T-helper 2 cell treated with Interferon-gamma antibody and Interleukin-4, amounts not matched to agents 5 μg/mL and 100 μg/mL, for 36 hours (primary cell): ENCODE measurements at regions not wholly inside any gene's neighbourhood (a gene's known extent, or its start where the extent isn't known, plus 50 kb on each side); places are given as distances from the start of the nearest gene placed in this dataset.
"Not testable (repeated sequence)": the region's sequence is repeated elsewhere in the genome, so short reads cannot be mapped to it uniquely, and the experiment has no call there.

Experiments used
- DNase-seq: peaks from one replicate; pipeline ENCODE4 v3.0.0; 2021; ENCODE audit warnings: low spot score
- H3K27ac Mint-ChIP-seq: one replicate; pipeline ENCODE4 v1.8.0; 2021; ENCODE audit warnings: mild to moderate bottlenecking, mixed read lengths
- H3K27me3 Mint-ChIP-seq: one replicate; pipeline ENCODE4 v1.8.0; 2021; ENCODE audit warnings: low read depth, mixed read lengths
- H3K36me3 Mint-ChIP-seq: one replicate; pipeline ENCODE4 v1.8.0; 2021; ENCODE audit warnings: low read depth, mixed read lengths
- H3K4me1 Mint-ChIP-seq: one replicate; pipeline ENCODE4 v1.8.0; 2021; ENCODE audit warnings: low read depth, mixed read lengths
- H3K4me3 Mint-ChIP-seq: one replicate; pipeline ENCODE4 v1.8.0; 2022; ENCODE audit warnings: mild to moderate bottlenecking, moderate library complexity, mixed read lengths
- H3K9me3 Mint-ChIP-seq: one replicate; pipeline ENCODE4 v1.8.0; 2021; ENCODE audit warnings: mixed read lengths

DNA sequence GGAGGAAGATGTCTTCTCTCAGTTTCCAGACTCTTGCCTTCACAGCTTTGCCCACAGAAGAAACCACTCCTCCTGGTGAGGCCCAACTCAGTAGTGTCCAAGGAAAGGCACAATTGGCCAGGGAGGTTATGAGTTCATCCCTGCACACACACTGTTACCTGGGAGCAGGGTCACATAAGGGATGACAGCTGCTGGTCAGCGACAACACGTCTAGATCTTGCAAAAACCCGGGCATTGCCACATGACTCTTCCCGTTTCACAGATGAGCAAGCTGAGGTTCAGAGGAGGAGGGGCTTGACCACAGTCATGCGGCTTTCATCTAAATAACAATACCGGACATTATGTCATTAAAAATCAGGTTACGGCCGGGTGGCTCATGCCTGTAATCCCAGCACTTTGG, 186.0 kb downstream of the COPRS start:
- no peak for DNase-seq
- H3K27me3 Mint-ChIP-seq, result peaks cover 7% of the 10 kb centered on the region
- no peak overlapping the region for H3K4me3 Mint-ChIP-seq
- H3K4me1 Mint-ChIP-seq, result no peaks in the 10 kb centered on the region
- H3K9me3 Mint-ChIP-seq, result peaks cover 3% of the 10 kb centered on the region
- H3K27ac Mint-ChIP-seq, result no peak overlapping the region
- H3K36me3 Mint-ChIP-seq, result no peaks in the 10 kb centered on the region

GRCh38 chr17:31672161-31672819, 186.8 kb downstream of the COPRS start:
- H3K9me3 Mint-ChIP-seq, result peaks cover 3% of the 10 kb centered on the region
- no peak overlapping the region for H3K4me3 Mint-ChIP-seq

GRCh38 chr17:31663576-31663975, 195.5 kb downstream of the COPRS start:
- peaks cover 2% of the 10 kb centered on the region for H3K27me3 Mint-ChIP-seq

More at GRCh38 chr17:31672161-31672819, 186.8 kb downstream of the COPRS start:
- Mint-ChIP-seq H3K27ac (no peak overlapping the region), H3K4me1 (no peaks in the 10 kb centered on the region), H3K36me3 (no peaks in the 10 kb centered on the region), H3K27me3 (peaks cover 7% of the 10 kb centered on the region)
- no peak for DNase-seq

DNA sequence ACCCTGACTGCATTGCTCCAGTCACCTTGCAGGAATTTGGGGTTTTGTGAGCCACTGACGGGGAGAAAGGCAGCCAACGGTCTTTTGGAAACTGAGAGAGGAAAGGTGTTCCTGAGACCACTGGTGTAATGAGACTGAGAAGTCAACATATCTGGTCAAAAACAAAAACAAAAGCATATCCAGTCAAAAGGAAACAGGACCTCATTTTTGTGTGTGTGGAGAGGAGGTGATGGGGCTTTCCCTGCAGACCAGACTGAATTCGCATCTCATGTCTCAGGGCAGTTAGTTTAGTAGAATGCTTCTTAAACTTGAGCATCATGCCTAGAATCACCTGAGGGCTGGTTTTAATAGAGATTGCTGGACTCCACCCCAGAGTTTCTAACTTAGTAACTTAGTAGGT, 198.4 kb downstream of the COPRS start:
- Mint-ChIP-seq H3K9me3 (peaks cover 17% of the 10 kb centered on the region), H3K27ac (no peak overlapping the region), H3K4me3 (no peak overlapping the region), H3K4me1 (no peaks in the 10 kb centered on the region), H3K36me3 (no peaks in the 10 kb centered on the region), H3K27me3 (peaks cover 5% of the 10 kb centered on the region)
- DNase-seq, result no peak

More at GRCh38 chr17:31663576-31663975, 195.5 kb downstream of the COPRS start:
- Mint-ChIP-seq H3K36me3 (no peaks in the 10 kb centered on the region), H3K4me1 (no peaks in the 10 kb centered on the region), H3K27ac (no peak overlapping the region), H3K9me3 (peaks cover 17% of the 10 kb centered on the region), H3K4me3 (no peak overlapping the region)
- no peak for DNase-seq

- Mint-ChIP-seq H3K4me1 (no peaks in the 10 kb centered on the region), H3K27ac (no peak overlapping the region), H3K36me3 (no peaks in the 10 kb centered on the region), H3K27me3 (peaks cover 5% of the 10 kb centered on the region), H3K9me3 (peaks cover 4% of the 10 kb centered on the region), H3K4me3 (no peak overlapping the region)
- DNase-seq, result no peak
These were observed 201.2 kb downstream of the COPRS start for GRCh38 chr17:31657876-31658275.

- no peak for DNase-seq
- Mint-ChIP-seq H3K4me1 (no peaks in the 10 kb centered on the region), H3K27ac (no peak overlapping the region), H3K27me3 (peaks cover 5% of the 10 kb centered on the region), H3K36me3 (no peaks in the 10 kb centered on the region), H3K9me3 (no peaks in the 10 kb centered on the region), H3K4me3 (no peak overlapping the region)
These were observed 204.1 kb downstream of the COPRS start for GRCh38 chr17:31654936-31655335.

- peaks cover 3% of the 10 kb centered on the region for H3K27me3 Mint-ChIP-seq
- no peak overlapping the region for H3K27ac Mint-ChIP-seq
- H3K4me3 Mint-ChIP-seq, result no peak overlapping the region
- DNase-seq, result no peak
- no peaks in the 10 kb centered on the region for H3K9me3 Mint-ChIP-seq
- no peaks in the 10 kb centered on the region for H3K4me1 Mint-ChIP-seq
- H3K36me3 Mint-ChIP-seq, result no peaks in the 10 kb centered on the region
These were observed 205.4 kb downstream of the COPRS start for GRCh38 chr17:31653691-31654090.

DNA sequence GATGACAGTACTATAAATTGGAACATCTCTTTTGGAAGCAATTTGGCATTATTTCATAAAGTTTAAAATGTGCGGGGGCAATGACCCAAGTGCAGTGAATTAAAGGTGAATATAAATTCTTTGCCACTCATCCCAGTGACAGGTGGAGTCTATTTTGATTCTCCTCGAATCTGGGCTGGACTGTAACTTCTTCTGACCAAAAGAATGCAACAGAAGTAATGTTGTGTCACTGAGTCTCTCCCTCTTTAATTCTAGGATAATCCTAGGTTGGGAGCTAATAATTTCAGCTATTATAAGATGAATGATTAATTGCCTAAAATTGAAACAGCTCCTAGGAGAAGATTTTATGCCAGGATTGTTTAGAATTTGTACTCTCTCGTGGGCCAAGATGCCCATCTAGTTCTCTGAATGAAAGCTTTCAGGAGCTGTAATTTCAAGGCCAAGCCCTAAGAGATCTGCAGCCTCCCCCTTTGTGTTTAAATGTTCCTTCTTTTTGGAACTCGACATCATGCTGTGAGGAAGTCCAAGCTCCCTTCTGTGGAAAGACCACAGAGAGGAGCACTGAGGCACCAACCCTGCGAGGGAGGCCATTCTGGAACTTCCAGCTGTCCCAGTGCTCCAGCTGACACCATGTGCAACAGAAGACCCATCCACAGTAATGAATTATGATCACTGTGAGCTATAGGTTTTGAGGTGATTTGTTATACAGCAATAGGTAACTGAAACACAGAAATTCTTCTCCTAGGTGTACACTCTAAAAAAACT, 208.1 kb downstream of the COPRS start:
- no peaks in the 10 kb centered on the region for H3K36me3 Mint-ChIP-seq
- H3K27ac Mint-ChIP-seq, result no peak overlapping the region
- DNase-seq, result no peak
- no peak overlapping the region for H3K4me3 Mint-ChIP-seq
- H3K9me3 Mint-ChIP-seq, result no peaks in the 10 kb centered on the region
- no peaks in the 10 kb centered on the region for H3K27me3 Mint-ChIP-seq
- no peaks in the 10 kb centered on the region for H3K4me1 Mint-ChIP-seq

DNA sequence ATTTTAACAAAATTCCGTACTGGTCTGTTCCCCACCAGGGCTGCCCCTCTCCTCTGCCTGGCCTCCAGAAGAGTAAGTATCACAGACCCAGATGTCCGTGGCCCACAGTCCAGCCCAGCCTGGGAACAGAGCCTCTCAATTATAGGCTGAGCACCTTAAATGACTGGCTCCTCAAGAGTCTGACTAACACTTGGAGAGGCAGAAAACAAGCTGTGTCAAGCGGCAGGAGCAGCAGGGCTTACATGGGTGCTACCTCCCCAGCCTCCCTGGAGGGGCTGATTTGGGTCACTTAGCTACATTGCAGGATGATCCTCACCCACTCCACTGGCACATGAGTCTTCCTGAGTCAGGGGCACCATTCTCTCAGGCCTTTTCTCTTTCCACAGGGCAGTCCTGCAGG, 209.7 kb downstream of the COPRS start:
- no peak overlapping the region for H3K4me3 Mint-ChIP-seq
- no peak for DNase-seq
- no peaks in the 10 kb centered on the region for H3K27me3 Mint-ChIP-seq
- no peak overlapping the region for H3K27ac Mint-ChIP-seq
- no peaks in the 10 kb centered on the region for H3K4me1 Mint-ChIP-seq
- no peaks in the 10 kb centered on the region for H3K36me3 Mint-ChIP-seq
- peaks cover 5% of the 10 kb centered on the region for H3K9me3 Mint-ChIP-seq

DNA sequence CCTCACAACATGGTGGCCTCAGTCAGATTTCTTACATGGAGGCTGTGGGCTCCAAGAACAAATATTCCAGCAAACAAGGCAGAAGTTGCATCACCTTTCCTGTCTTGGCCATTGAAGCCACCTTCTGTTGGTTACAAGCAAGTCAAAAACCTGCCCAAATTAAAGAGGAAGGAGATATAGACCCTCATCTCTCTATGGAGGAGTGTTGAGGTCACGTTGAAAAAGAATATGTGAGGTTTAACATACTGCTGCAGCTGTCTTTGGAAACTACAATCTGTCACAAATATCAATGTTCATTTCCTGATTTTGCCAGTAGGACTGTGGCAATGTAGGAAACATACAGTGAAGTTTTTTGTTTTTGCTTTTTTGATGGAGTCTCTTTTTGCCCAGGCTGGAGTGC, 211.4 kb downstream of the COPRS start:
- DNase-seq, result no peak
- Mint-ChIP-seq H3K27ac (no peak overlapping the region), H3K4me1 (no peaks in the 10 kb centered on the region), H3K9me3 (peaks cover 10% of the 10 kb centered on the region), H3K4me3 (no peak overlapping the region), H3K27me3 (no peaks in the 10 kb centered on the region), H3K36me3 (no peaks in the 10 kb centered on the region)

DNA sequence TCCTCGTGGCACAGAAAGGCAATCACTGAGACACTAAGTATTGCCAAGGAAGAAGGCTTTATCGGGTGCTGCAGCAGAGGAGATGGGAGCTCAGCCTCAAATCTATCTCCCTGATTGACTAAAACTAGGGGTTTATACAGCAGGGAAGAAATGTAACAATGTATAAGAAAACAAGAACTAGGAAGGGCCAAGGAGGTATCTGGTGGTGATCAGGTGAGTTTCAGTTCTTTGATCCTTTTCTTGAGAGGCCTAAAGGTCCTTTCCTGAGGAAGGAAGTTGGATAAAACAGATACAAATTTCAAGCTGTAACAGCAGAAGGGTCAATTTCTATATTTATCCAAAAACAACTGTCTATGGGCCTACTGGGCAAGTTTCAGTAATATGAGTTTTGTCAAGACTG, 212.4 kb downstream of the COPRS start:
- H3K27me3 Mint-ChIP-seq, result no peaks in the 10 kb centered on the region
- no peak overlapping the region for H3K27ac Mint-ChIP-seq
- H3K4me1 Mint-ChIP-seq, result no peaks in the 10 kb centered on the region

DNA sequence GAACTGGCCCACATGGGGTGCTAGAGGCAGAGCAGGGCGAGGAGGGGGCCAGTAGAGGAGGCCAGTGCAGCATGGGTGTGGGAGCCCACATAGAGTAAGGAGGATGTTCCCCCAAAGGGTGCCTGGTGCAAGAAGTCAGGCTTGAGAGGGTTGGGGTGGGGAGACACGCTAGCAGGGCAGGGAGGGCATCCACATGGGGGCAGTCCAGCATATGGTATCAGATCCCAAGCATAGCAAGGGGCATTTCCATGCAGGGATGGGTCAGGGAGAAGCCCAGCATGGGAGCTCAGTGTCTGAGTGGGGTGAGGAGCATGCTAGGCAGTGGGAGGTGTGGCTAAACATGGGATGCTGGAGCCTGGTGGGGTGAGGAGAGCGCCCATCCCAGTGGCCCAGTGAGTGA, 213.7 kb downstream of the COPRS start:
- Mint-ChIP-seq H3K9me3 (peaks cover 10% of the 10 kb centered on the region), H3K27me3 (no peaks in the 10 kb centered on the region)

More for the DNA sequence above, 212.4 kb downstream of the COPRS start:
- H3K9me3 Mint-ChIP-seq, result peaks cover 10% of the 10 kb centered on the region
- H3K36me3 Mint-ChIP-seq, result no peaks in the 10 kb centered on the region
- no peak overlapping the region for H3K4me3 Mint-ChIP-seq
- no peak for DNase-seq

GRCh38 chr17:31631766-31632165, 227.3 kb downstream of the COPRS start:
- Mint-ChIP-seq H3K27me3 (peaks cover 12% of the 10 kb centered on the region), H3K9me3 (no peaks in the 10 kb centered on the region), H3K4me3 (no peak overlapping the region), H3K4me1 (no peaks in the 10 kb centered on the region), H3K36me3 (no peaks in the 10 kb centered on the region), H3K27ac (no peak overlapping the region)
- DNase-seq, result no peak

More for the DNA sequence above, 213.7 kb downstream of the COPRS start:
- no peaks in the 10 kb centered on the region for H3K4me1 Mint-ChIP-seq
- H3K36me3 Mint-ChIP-seq, result no peaks in the 10 kb centered on the region
- no peak for DNase-seq
- H3K4me3 Mint-ChIP-seq, result no peak overlapping the region
- H3K27ac Mint-ChIP-seq, result no peak overlapping the region

DNA sequence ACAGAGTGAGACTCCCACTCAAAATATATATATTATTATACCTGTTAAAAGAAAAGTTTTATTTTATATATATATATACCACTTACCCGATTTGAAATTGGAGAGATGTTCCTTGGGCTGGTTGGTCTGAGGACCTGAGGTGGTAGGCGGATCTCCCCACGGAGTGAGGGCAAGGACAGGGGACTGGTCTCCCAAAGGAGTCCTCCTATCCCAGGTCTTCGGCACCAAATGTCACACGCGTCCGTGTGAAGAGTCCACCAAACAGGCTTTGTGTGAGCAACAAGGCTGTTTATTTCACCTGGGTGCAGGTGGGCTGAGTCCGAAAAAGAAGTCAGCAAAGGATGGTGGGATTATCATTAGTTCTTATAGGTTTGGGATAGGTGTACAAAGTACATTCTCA, 228.2 kb downstream of the COPRS start:
- not testable (repeated sequence) for DNase-seq, H3K36me3 Mint-ChIP-seq, H3K27ac Mint-ChIP-seq

More for the DNA sequence above, 228.2 kb downstream of the COPRS start:
- not testable (repeated sequence) for H3K9me3 Mint-ChIP-seq, H3K4me3 Mint-ChIP-seq, H3K4me1 Mint-ChIP-seq
- peaks cover 14% of the 10 kb centered on the region for H3K27me3 Mint-ChIP-seq
